ENCODE measurements at regions not wholly inside any gene's neighbourhood (a gene's known extent, or its start where the extent isn't known, plus 50 kb on each side); places are given as distances from the start of the nearest gene placed in this dataset.
"Not testable (repeated sequence)": the region's sequence is repeated elsewhere in the genome, so short reads cannot be mapped to it uniquely, and the experiment has no call there.

GRCh38 chr15:46917721-46918252 is 799.5 kb upstream of the SEMA6D start:
- DNase-seq (ENCODE audit: low read depth): no peak

- DNase-seq (ENCODE audit: low read depth): no peak
These were observed 798.7 kb upstream of the SEMA6D start for GRCh38 chr15:46918462-46919140.

- no peak for DNase-seq (ENCODE audit: low read depth)
These were observed 795.4 kb upstream of the SEMA6D start for GRCh38 chr15:46921891-46922290.

DNA sequence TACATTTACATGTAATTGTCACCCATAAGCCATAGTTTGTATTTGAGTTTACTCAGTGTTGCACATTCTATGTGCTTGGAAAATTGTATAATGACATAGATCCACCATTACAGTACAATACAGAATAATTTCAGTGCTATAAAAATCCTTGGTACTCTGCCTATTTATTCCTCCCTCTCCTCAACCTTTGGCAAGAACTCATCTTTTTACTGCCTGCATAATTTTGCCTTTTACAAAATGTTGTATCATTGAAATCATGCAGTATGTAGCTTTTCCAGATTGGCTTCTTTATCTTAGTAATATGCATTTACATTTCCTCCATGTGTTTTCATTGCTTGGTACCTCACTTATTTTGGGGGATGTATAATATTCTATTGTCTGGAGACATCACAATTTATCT is 786.9 kb upstream of the SEMA6D start:
- DNase-seq (ENCODE audit: low read depth): no peak

GRCh38 chr15:46933332-46933731 is 784.0 kb upstream of the SEMA6D start:
- DNase-seq (ENCODE audit: low read depth): no peak

- no peak for DNase-seq (ENCODE audit: low read depth)
These were observed 782.5 kb upstream of the SEMA6D start for GRCh38 chr15:46934851-46935250.

DNA sequence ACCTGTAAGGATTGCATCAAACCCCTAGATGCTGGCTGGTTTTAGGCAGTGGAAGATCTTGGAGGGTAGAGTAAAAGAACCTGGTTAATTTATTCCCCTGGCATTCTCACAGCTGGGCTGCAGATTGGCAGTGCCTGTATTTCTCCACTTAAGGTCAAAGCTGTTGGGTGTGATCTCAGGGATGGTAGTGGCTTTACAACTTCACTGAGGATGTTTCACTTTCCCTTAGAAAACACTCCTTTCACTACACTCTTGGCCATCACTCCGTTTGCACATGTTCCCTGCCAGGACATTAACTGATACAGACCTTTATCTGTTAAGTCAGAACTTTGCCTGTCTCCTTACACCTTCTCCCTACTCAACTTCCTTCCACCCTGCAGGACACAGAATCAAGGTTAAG is 779.1 kb upstream of the SEMA6D start:
- no peak for DNase-seq (ENCODE audit: low read depth)

GRCh38 chr15:46941241-46941640 is 776.1 kb upstream of the SEMA6D start:
- DNase-seq (ENCODE audit: low read depth): no peak

DNA sequence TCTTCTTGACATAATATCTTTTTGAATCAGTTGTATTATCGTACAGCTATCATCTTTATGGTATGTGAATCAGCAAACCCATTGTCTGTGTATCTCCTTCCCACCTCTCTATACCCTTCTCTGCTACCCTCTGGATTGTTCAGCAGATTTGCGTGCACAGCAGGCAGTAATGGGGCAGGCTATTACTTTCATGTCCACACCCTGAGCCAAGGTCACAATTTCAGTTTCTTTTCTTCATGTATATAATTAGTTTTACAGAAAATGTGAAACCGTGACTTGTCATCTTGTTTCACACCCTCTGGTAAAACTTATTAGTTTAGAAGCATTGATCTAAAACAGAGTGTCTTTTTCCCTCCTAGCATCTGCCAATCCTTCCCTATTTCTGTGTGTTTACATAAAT is 770.4 kb upstream of the SEMA6D start:
- no peak for DNase-seq (ENCODE audit: low read depth)

DNA sequence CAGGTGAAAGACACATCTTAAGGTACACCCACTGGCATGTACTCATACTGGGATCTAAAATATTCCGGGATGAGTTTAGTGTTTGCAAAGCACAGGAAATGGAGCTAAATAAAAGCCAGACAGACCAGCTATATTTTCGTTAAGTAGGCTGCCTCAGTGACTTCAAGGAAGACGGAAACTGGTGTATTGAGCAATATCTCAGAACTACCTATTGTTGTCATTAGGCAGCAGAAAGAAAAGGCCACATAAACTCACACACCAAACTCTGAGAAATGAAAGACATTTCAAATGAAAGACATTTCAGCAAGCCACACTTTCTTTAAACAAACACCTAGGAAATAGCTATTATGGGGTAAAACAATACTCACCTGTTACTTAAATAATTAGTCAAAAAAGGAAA is 761.7 kb upstream of the SEMA6D start:
- DNase-seq (ENCODE audit: low read depth): no peak

DNA sequence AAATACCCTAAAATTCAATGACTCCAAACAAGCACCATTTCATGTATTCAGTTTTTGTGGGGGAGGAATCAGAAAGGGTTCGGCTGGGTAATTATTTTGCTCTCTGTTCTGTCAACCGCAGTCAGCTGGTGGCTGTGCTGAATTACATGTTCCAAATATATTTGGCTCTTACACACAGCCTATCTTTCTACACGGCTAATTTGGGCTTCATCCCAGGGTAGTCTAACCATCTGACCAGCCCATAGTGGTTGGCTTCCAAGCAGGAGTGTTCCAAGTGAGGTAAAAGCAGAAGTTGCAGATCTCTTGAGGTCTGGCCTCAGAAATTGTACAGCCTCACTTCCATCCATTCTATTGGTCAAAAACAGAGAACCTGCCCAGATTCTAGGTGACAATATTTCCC is 760.8 kb upstream of the SEMA6D start:
- DNase-seq (ENCODE audit: low read depth): peak; percentile 48

DNA sequence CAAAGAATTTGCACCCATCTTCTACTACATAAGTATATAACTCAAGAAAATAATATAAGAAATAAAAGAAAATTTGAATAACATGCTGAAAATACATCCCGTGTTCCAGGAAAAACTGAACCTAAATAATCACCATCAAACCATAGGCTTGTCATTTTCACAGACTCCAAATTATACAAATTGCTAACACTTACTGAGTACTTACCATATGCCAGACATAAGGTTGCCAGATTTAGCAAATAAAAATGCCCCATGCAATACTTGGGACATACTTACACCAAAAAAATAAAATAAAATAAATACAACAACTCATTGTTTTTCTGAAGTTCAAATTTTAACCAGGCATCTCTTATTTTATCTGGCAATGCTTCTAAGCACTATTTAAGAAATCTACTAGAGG is 760.4 kb upstream of the SEMA6D start:
- DNase-seq (ENCODE audit: low read depth): no peak

DNA sequence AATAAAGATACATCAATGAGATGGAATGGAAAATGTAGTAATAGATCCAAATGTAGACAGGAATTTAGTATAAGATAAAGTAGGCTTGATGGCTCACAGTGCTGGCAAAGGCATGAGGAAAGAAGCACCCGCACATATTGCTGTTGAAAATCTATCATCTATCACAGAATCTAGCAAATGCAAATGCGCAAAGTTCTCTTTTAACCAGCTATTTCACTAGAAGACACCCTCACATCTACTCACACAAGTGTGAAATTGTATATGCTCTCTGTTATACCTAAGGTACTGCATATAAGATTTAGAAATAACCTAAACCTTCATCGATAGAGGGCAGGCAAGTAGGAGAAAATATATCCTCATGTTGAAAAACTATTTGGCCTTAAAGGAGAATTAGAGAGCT is 756.7 kb upstream of the SEMA6D start:
- no peak for DNase-seq (ENCODE audit: low read depth)

DNA sequence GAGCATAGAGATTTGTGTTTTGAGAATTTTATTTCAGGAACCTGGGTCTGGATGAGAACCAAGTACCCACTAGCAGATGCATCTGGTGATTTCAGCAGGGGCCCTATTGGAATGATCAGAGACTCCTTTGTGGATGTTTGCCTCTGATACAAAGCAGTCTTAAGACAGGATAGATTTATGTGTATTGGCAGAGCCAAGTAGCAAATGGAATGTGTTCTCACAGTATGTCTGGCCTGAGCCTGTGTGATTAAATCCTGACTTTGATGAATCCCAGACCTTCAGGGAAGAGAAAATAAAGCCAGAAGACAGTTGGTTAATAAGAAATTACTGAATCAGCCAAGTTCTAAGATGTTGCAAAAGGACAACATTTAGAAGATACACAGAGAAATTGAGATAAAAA is 755.5 kb upstream of the SEMA6D start:
- DNase-seq (ENCODE audit: low read depth): no peak

GRCh38 chr15:46988055-46988454 is 729.2 kb upstream of the SEMA6D start:
- not testable (repeated sequence) for DNase-seq (ENCODE audit: low read depth)

GRCh38 chr15:46996359-46996758 is 720.9 kb upstream of the SEMA6D start:
- DNase-seq (ENCODE audit: low read depth): no peak

DNA sequence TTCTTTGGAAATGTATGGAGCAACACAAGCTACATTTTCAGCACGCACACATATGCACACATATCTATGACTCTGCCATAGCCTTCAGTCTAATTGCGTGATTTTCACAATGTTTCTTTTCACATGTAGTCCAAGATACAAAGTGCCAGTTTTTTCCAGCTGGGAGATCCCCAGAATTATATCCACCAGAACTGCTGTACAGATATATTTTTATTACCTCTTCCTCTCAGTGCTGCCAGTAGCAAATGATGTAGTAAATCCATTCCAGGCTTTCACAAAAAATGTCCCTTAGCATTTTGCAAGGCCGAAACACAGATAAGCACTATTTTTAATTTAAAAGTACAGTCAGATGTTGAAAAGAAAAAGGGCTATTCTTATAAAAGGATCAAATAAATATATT is 719.8 kb upstream of the SEMA6D start:
- DNase-seq (ENCODE audit: low read depth): no peak

DNA sequence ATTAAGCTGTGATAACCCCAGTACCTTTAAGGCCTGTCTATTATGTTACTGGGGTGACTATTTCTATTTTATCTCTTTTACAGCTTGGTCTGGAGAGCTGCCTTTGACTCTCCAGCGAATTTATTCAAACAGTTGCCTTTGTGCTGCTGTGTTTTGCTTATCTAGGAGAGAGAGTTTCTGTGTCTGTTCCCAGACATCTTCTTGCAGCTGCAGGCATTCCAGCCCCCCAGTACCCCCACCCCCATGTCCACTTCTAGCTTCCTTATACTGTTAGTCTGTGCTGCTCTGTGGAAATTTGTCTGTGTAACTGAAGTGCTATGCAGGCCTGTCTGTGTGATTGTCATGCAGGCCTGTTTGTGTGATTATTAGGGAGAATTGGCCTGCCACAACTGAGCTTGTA is 713.7 kb upstream of the SEMA6D start:
- no peak for DNase-seq (ENCODE audit: low read depth)

- no peak for DNase-seq (ENCODE audit: low read depth)
These were observed 703.9 kb upstream of the SEMA6D start for GRCh38 chr15:47013446-47013845.

GRCh38 chr15:47027322-47027946 is 689.9 kb upstream of the SEMA6D start:
- DNase-seq (ENCODE audit: low read depth): no peak

GRCh38 chr15:47035475-47036406 is 681.6 kb upstream of the SEMA6D start:
- no peak for DNase-seq (ENCODE audit: low read depth)

GRCh38 chr15:47037003-47037402 is 680.3 kb upstream of the SEMA6D start:
- no peak for DNase-seq (ENCODE audit: low read depth)
